HG03039 (cell line): ENCODE measurements at regions not wholly inside any gene's neighbourhood (a gene's known extent, or its start where the extent isn't known, plus 50 kb on each side); places are given as distances from the start of the nearest gene placed in this dataset.
"Not testable (repeated sequence)": the region's sequence is repeated elsewhere in the genome, so short reads cannot be mapped to it uniquely, and the experiment has no call there.

Source experiments
- ATAC-seq: cut with Tn5 transposase; IDR thresholded peaks from one replicate; pipeline ENCODE4 v1.9.1; 2021; ENCODE audit warnings: mild to moderate bottlenecking, moderate library complexity; ENCODE audit not compliant: unreplicated experiment

- ATAC-seq, result no peak
These were observed 128.2 kb upstream of the LARP1 start for GRCh38 chr5:154626876-154627557.

- ATAC-seq, result no peak
These were observed 130.1 kb upstream of the LARP1 start for GRCh38 chr5:154625031-154625430.

DNA sequence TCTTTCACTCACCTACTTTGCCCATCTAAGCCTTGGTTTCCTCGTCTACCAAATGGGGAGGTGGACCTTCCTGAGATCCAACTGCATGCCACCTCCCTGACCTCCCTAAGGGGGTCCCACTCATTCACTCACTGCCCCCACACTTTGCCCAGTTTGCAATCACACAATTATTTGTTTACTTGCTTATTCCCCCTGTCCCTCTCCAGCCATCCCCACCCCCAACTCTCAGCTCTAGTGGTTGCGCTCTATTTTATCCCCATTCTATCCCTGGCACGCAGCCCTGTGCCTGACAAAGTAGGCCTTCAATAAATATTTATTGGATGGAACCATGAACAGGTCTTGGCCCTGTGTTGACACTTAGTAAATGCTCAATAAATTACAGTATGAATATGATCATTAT lies 130.8 kb upstream of the LARP1 start:
- no peak for ATAC-seq

DNA sequence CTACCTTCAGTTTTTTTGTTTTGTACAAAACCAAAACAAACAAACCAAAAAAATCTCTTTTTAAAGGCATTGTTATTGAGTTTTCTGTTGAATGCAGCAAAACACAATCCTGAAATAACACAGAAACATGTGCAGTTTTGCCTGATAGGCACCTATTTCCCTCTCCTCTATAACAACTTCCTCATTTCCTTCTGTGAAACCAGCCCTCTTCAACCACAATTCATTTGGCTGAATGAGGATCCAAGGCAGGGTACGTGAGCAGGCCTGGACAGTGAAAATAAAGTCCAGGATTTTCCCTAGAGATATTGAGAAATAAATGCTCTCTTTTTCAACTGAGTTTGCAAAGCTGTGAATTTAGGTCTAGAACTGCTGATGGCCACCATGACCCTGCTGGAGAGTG lies 134.8 kb upstream of the LARP1 start:
- ATAC-seq, result no peak

GRCh38 chr5:154618696-154619095 lies 136.5 kb upstream of the LARP1 start:
- no peak for ATAC-seq

GRCh38 chr5:154614595-154614994 lies 136.6 kb upstream of the HAND1 start:
- ATAC-seq, result no peak

- no peak for ATAC-seq
These were observed 136.1 kb upstream of the HAND1 start for GRCh38 chr5:154614125-154614524.

DNA sequence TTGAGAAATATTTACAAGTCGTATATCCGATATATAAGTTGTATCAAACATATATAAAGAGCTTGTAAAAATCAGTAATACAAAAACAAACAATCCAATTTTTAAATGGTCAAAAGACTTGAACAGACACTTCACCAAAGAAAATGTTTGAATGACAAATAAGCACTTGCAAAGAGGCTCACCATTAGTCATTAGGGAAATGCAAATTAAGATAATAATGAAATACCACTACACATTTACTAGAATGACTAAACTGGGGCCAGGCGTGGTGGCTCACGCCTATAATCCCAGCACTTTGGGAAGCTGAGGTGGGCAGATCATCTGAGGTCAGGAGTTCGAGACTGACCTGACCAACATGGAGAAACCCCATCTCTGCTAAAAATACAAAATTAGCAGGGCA lies 134.6 kb upstream of the HAND1 start:
- ATAC-seq, result no peak

- ATAC-seq, result no peak
These were observed 133.3 kb upstream of the HAND1 start for GRCh38 chr5:154611341-154611767.

GRCh38 chr5:154610321-154611154 lies 132.5 kb upstream of the HAND1 start:
- ATAC-seq, result peak; percentile 71

GRCh38 chr5:154609251-154609650 lies 131.2 kb upstream of the HAND1 start:
- ATAC-seq, result no peak

DNA sequence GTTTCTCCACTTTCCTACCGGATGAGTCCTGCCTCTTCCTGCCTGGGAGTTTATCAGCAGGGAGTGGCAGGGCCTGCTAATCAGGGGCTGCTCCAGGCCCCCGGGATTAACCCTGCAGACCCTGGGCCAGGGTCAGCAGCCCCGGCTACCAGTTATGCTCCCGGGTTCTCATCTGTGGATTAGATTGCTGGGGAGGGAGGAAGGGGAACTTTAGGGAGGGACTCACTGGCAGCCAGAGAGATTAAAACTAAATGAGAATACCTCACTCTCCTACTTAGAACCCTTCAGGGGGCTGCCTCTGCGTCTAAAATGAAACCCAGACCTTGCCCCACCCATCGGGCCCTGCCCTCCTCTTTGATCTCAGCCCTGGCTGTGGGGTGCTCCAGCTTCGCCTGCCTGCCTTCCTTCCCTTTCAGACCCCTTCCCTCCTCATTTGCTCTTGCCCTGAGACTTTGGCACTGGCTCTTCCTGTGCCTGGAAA lies 130.5 kb upstream of the HAND1 start:
- ATAC-seq, result no peak

- ATAC-seq, result no peak
These were observed 129.7 kb upstream of the HAND1 start for GRCh38 chr5:154607746-154608145.

GRCh38 chr5:154606246-154606645 lies 128.2 kb upstream of the HAND1 start:
- no peak for ATAC-seq

DNA sequence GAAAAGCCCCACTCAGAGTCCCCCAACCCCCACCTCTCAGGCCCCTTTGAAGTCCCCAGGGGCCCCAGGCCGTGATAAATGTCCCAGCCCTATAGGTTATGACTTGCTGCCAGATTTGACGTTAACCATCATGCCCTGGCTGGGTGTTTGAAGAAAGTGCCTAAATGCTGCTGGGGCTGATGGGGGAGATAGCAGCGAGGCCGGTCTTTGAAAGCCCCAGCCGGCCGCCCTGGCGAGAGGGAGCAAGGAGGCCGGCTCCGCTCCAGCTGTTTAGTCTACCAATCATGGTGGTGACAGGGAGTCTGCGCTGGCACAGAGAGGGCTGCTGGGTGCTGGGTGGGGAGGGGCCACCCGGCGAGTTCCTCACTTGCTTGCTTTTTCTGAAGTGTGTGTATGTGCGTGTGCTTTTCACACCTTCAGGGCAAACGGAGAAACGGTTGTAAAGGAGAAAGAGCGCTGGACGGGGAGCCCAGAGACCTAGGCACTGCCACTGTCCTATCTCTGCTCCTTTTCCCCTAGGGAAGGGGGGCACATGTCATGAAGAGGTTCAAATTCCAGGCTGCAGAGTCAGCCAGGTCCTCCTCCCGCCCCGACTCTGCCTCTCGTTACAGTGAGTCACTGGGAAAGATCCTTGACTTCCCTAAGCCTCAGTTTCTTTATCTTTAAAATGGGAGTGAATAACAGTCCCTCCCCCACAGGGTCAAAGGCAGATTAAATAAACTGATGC lies 126.1 kb upstream of the HAND1 start:
- no peak for ATAC-seq

DNA sequence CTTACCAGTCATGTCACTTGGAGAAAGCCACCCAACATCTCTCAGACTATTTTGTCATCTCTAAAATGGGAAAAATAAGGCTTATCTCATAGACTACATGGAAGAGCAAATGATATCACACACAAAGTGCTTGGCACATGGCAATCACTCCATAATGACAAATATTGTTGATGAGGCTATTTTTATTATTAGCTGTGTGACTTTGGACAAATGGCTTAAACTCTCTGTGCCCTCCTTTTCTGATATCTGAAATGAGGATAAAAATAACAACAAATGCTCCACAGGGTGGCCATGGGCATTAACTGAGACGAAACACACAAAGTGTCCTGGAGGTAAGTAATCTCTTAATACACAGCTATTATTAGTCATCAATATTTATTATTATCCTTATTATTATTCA lies 125.5 kb upstream of the HAND1 start:
- no peak for ATAC-seq

GRCh38 chr5:154603011-154603410 lies 125.0 kb upstream of the HAND1 start:
- ATAC-seq, result no peak

DNA sequence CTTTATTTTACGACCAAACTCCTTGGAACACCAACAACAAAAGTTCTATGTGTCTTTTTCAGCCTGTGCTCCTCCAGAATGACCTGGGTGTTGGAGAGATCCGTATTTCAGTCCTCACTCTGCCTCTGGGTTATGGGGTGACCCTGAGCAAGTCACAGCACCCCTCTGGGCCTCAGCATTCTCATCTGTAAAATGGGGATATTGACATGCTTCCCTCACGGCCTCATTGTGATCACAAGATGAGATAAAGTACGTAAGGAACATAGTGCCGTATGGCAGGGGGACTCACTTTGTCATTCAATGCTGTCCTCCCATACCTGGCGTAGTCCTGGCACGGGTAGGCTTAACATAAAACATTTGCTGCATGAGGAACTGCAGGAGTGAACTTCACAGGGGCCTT lies 123.0 kb upstream of the HAND1 start:
- ATAC-seq, result no peak

DNA sequence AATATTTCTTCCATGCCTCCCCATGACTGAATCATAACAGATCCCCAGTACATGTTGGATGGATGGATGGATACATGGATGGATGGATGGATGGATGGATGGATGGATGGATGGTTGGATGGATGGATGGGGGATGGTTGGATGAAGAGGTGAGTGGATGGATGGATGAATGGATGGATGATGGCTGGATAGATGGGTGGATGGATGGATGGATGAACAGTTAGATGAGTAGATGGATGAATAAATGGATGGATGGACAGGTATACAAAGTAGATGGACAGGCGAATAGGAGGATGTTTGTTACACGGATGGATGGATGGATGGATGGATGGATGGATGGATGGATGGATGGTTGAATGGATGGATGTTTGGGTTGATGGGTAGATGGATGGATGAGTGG lies 120.0 kb upstream of the HAND1 start:
- no peak for ATAC-seq

GRCh38 chr5:154596844-154597243 lies 118.8 kb upstream of the HAND1 start:
- not testable (repeated sequence) for ATAC-seq

GRCh38 chr5:154595662-154596061 lies 117.6 kb upstream of the HAND1 start:
- ATAC-seq, result no peak

DNA sequence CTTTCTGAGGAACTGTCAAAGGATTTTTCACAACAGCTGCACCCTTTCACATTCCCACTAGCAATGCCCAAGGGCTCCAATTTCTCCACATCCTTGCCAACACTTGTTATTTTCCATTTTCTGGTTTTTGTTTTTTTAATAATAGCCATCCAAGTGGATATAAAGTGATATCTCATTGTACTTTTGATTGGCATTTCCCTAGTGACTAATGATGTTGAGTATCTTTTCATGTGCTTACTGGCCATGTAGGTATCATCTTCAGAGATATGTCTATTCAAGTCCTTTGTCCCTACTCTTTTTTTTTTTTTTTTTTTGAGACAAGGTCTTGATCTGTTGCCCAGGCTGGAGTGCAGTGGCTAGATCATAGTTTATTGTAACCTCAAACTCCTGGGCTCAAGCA lies 115.8 kb upstream of the HAND1 start:
- ATAC-seq, result no peak
